Tongue (tissue), 1 donor: ENCODE measurements at regions not wholly inside any gene's neighbourhood (a gene's known extent, or its start where the extent isn't known, plus 50 kb on each side); places are given as distances from the start of the nearest gene placed in this dataset.
"Not testable (repeated sequence)": the region's sequence is repeated elsewhere in the genome, so short reads cannot be mapped to it uniquely, and the experiment has no call there.

Source experiments
- DNase-seq: peaks from one replicate; pipeline ENCODE4 v3.0.0-alpha.2; 2015

DNA sequence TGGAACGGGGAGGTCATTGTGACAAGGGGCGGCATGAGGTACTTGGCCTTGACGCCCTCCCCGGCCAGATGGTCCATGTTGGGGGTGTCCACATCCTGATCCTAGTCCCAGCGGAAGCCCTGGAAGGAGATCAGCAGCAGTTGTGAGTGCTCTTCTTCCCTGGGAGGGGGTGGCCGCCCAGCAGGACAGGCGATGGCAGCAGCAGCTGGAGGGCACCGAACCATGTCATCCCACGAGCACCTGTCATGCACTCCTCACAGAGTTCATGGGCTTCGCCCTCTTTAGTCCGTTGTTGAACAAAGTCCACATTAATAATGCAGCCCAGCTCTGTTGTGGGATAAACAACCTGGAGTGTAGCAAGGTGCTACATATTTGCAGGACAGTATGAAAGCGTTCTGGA, 130.7 kb downstream of the UNC93B1 start:
- DNase-seq, result not testable (repeated sequence)

- not testable (repeated sequence) for DNase-seq
Observed at GRCh38 chr11:67871168-67871567, 132.7 kb downstream of the UNC93B1 start.

DNA sequence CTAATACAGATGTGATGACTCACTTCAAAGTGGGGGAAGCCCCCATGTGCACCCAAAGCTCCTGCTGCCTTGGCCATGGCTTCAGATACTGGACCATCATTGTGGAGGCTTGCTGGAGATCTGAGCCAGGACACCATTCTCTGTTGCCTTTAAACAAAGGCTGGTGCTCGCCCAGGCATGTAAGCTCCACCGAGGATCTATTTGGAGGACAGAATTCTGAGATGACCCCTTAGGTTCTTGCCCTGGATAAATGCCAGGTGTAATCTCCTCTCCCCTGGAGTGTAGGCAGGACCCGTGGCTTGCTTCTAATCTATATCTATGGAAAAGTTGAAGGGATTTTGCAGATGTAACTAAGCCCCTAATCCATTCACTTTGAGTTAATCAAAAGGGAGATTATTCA, 141.0 kb downstream of the UNC93B1 start:
- DNase-seq, result not testable (repeated sequence)

GRCh38 chr11:67859513-67860161, 144.3 kb downstream of the UNC93B1 start:
- not testable (repeated sequence) for DNase-seq

- not testable (repeated sequence) for DNase-seq
Observed at GRCh38 chr11:67850747-67851146, 153.2 kb downstream of the UNC93B1 start.

GRCh38 chr11:67849766-67850165, 154.1 kb downstream of the UNC93B1 start:
- peak; percentile 26 for DNase-seq

GRCh38 chr11:67847896-67848875, 155.7 kb downstream of the UNC93B1 start:
- not testable (repeated sequence) for DNase-seq

GRCh38 chr11:67846303-67846702, 157.6 kb downstream of the UNC93B1 start:
- DNase-seq, result not testable (repeated sequence)

- not testable (repeated sequence) for DNase-seq
Observed at GRCh38 chr11:67845296-67845695, 158.6 kb downstream of the UNC93B1 start.

GRCh38 chr11:67840599-67840998, 163.3 kb downstream of the UNC93B1 start:
- DNase-seq, result not testable (repeated sequence)

DNA sequence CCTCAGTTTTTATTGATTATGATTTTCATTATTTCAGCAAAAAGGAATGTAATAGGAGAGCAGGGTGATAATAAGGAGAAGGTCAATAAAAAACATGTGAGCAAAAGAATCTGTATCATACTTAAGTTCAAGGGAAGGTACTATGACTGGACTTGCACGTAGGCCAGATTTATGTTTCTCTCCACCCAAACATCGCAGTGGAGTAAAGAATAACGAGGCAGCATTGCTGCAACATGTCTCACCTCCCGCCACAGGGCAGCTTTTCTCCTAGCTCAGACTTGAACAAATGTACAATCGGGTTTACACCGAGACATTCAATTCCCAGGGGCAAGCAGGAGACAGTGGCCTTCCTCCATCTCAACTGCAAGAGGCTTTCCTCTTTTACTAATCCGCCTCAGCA, 155.7 kb upstream of the ALDH3B2 start:
- not testable (repeated sequence) for DNase-seq

GRCh38 chr11:67826951-67827296, 152.5 kb upstream of the ALDH3B2 start:
- DNase-seq, result not testable (repeated sequence)

- DNase-seq, result peak; percentile 75
Observed at GRCh38 chr11:67826028-67826950, 151.9 kb upstream of the ALDH3B2 start.

DNA sequence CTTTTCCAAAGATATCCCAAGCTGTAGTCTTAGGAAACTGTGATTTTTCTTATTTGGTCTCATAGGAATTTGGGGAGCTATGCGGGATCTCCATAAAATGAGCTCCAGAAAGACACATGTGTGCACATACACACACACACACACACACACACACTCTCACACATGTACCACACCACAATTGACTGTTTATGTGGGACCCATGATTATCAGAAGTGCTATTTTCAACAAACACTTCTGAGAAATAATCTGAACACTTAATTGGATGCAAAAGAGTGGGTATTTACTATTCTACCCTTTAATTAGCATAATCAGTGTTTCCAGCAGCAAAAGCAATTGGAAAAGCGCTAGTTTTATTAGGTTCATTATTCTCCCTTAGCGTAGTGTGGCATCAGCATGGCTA, 150.4 kb upstream of the ALDH3B2 start:
- not testable (repeated sequence) for DNase-seq

DNA sequence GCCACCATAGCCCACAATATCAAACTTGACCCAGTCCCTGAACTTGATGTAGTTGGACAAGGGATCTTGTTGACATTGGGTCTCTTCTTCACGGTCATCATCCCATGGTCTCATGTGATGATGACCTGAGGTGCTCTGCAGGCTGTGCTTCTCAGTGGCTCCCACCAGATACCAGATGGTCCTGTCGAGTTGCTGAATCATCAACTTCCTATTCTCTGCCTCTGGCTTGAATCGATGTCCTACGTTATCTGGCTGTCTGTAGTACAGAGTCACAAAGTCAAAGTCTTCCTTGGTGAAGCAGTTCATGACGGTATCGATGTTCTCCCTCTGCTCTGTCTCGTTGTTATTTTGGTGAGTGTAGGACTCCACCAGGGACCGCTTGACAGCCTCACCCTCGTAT, 145.7 kb upstream of the ALDH3B2 start:
- no peak for DNase-seq

- not testable (repeated sequence) for DNase-seq
Observed at GRCh38 chr11:67817558-67817957, 143.1 kb upstream of the ALDH3B2 start.

- not testable (repeated sequence) for DNase-seq
Observed at GRCh38 chr11:67809301-67809700, 134.9 kb upstream of the ALDH3B2 start.

GRCh38 chr11:67807896-67808295, 133.5 kb upstream of the ALDH3B2 start:
- not testable (repeated sequence) for DNase-seq

DNA sequence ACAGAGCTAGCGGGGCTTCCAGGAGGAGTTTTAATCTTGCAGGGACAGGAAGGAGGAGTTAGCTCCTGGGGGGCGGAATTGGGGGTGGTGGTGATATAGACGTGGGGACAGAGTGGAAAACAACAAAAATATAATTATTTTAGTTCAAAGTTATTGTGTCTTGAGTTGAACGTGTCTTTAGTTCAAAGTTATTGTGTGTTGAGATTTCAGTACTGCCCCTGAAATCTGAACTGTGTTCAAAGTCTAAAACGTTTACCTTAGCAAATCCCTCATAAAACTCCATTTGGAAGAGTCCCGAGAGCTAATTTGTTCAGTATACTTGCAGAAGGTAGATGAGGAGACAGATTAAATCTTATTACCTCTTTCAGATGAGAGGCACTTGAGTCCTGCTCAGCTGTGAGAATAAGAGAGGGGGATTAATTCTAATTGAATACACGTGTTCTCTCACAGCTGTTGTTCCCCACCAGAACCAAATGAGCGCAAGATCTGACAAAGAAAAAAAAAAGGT, 132.4 kb upstream of the ALDH3B2 start:
- peak; percentile 38 for DNase-seq

DNA sequence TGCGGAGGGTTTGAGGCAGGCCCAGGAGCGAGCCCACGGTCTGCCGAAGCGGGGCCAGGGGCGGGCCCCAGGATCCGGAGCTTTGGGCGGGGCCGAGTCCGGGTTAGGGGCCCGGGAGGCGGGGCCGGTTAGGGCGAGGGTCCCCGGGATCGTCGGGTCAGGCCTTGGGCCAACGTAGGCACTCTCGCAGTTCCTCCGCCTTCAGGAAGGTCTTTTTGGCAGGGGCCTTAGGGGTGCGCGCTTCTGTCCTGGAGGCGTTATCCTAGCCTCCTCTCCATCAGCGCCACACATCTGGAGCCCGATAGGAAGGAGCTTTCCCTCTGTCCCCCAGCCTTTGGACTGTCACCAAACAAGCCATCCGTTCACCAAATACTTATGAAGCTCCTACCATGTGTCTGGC, 131.8 kb upstream of the ALDH3B2 start:
- peak; percentile 54 for DNase-seq

GRCh38 chr11:67805253-67806126, 131.1 kb upstream of the ALDH3B2 start:
- peak; percentile 97 for DNase-seq
